HepG2 (cell line): ENCODE measurements at regions not wholly inside any gene's neighbourhood (a gene's known extent, or its start where the extent isn't known, plus 50 kb on each side); places are given as distances from the start of the nearest gene placed in this dataset.

Source experiments
- ATAC-seq: fragments of 200-7000 bp; cut with Tn5 transposase; 3 replicates; pipeline ENCODE4 v1.9.1; 2020; ENCODE audit warnings: mild to moderate bottlenecking, moderate library complexity
- BruUV-seq: library from RNA; stranded (reverse); fragments of 400-500 nt; replicated peaks from 2 replicates; lab custom pipeline; 2021; lab: Mats Ljungman, UMichigan
- CTCF ChIA-PET: fragments of 300-600 bp; formaldehyde crosslinking; extraction: SDS; loops from one replicate; lab custom pipeline; 2021; ENCODE audit warnings: low total read pairs, inconsistent platforms, low intra/inter-chr PET ratio; lab: Yijun Ruan, JAX
- POLR2A ChIA-PET: fragments of 350-600 bp; sonication (Branson Sonifier 250); formaldehyde crosslinking; loops from one replicate; lab custom pipeline; 2020; ENCODE audit warnings: antibody characterized with exemption, inconsistent platforms; lab: Yijun Ruan, JAX
- DNase-seq: peaks from one replicate; pipeline ENCODE4 v3.0.0-alpha.2; 2015; ENCODE audit warnings: low spot score
- FAIRE-seq: peaks from 3 replicates; lab custom pipeline; 2011; peaks lifted over from hg19 to GRCh38; lab: Jason Lieb, UNC
- H2AFZ ChIP-seq: one replicate; pipeline ENCODE4 v1.6.1; 2011; ENCODE audit warnings: low read length, inconsistent platforms
- H3K27ac ChIP-seq: fragments of 300-600 bp; 3 replicates; pipeline ENCODE4 v1.8.0; 2011; ENCODE audit warnings: mixed run types, mild to moderate bottlenecking, mixed read lengths, low read length, inconsistent platforms; ENCODE audit not compliant: insufficient read depth; ENCODE audit errors: extremely low read length
- H3K27me3 ChIP-seq, 2 experiments: fragments of 200-600 bp in 1 of 2; 2 replicates in 1 of 2; 3 replicates in 1 of 2; pipeline versions ENCODE4 v1.6.0 to v1.8.0; 2011; ENCODE audit warnings: low read length in 2 of 2, mild to moderate bottlenecking in 2 of 2, moderate library complexity in 2 of 2, inconsistent platforms in 1 of 2; ENCODE audit not compliant: insufficient read depth in 2 of 2, control insufficient read depth in 1 of 2
- H3K36me3 ChIP-seq, 2 experiments: fragments of 200-600 bp in 1 of 2; replicated peaks in 1 of 2; 2 replicates in 1 of 2; 3 replicates in 1 of 2; pipeline versions ENCODE4 v1.5.1 to v1.8.0; 2011; ENCODE audit warnings: low read length in 2 of 2, inconsistent platforms in 1 of 2; ENCODE audit not compliant: insufficient read depth in 2 of 2, control insufficient read depth in 1 of 2
- H3K4me1 ChIP-seq: 2 replicates; pipeline ENCODE4 v1.5.1; 2012; ENCODE audit warnings: low read length, inconsistent platforms; ENCODE audit not compliant: insufficient read depth
- H3K4me2 ChIP-seq: 2 replicates; pipeline ENCODE4 v1.6.0; 2011; ENCODE audit warnings: low read depth, low read length, inconsistent platforms
- H3K4me3 ChIP-seq, 3 experiments: fragments of 200-600 bp in 1 of 3; sonication (generic), shearing (Covaris generic) in 1 of 3; replicated peaks in 1 of 3; 2 replicates each; pipeline ENCODE4 v1.5.1; 2011 to 2016; ENCODE audit warnings: low read length in 3 of 3, inconsistent platforms in 2 of 3, low read depth in 2 of 3, mild to moderate bottlenecking in 2 of 3, control low read depth in 1 of 3, mixed read lengths in 1 of 3; ENCODE audit not compliant: insufficient read depth in 1 of 3
- H3K79me2 ChIP-seq: one replicate; pipeline ENCODE4 v1.6.1; 2011; ENCODE audit warnings: low read length, inconsistent platforms; ENCODE audit not compliant: insufficient read depth
- H3K9ac ChIP-seq: 2 replicates; pipeline ENCODE4 v1.6.0; 2011; ENCODE audit warnings: mild to moderate bottlenecking, low read depth, low read length, inconsistent platforms; ENCODE audit not compliant: insufficient read depth
- H3K9me3 ChIP-seq: 2 replicates; pipeline ENCODE4 v1.5.1; 2012; ENCODE audit warnings: mild to moderate bottlenecking, low read length
- H4K20me1 ChIP-seq: 2 replicates; pipeline ENCODE4 v1.6.0; 2011; ENCODE audit warnings: inconsistent platforms, mild to moderate bottlenecking, low read length, moderate library complexity; ENCODE audit not compliant: insufficient read depth
- GATA4 ChIP-seq: sonication (generic); IDR thresholded peaks from 2 replicates; pipeline ENCODE4 v1.6.1; 2016; ENCODE audit warnings: antibody characterized with exemption, low read depth, borderline replicate concordance
- IRX3 ChIP-seq: sonication (generic); formaldehyde crosslinking; IDR thresholded peaks from 2 replicates; pipeline ENCODE4 v1.8.1; 2023; ENCODE audit warnings: mild to moderate bottlenecking, low read depth, missing genetic modification reagents, borderline replicate concordance
- RXRB ChIP-seq: IDR thresholded peaks from 2 replicates; pipeline ENCODE4 v1.6.1; 2016; ENCODE audit warnings: borderline replicate concordance, missing genetic modification reagents, missing compliant biosample characterization
- ZNF550 ChIP-seq: sonication (generic); formaldehyde crosslinking; IDR thresholded peaks from 2 replicates; pipeline ENCODE4 v1.4.0; 2020; ENCODE audit warnings: mild to moderate bottlenecking, missing genetic modification reagents, borderline replicate concordance
- WGBS: methylation state at CpG from one replicate; pipeline ENCODE4 v1.1.6; 2017; ENCODE audit warnings: low lambda C conversion rate; 5-methylcytosine and 5-hydroxymethylcytosine counted together
- in situ Hi-C: cut with HindIII; loops from 2 replicates; pipeline ENCODE4 v1.10.0; 2017; ENCODE audit warnings: low pct_unique_long_range_greater_than_20kb; ENCODE audit not compliant: extremely low pct_ligation_motif_present
- intact Hi-C: fragments of 100-400 bp; cut with micrococcal nuclease; formaldehyde crosslinking; loops from one replicate; pipeline ENCODE4 v1.10.0; 2022; ENCODE audit not compliant: unreplicated experiment
- TF ChIP-seq, protein P1 (sequence below): sonication (generic); formaldehyde crosslinking; IDR thresholded peaks from 2 replicates; pipeline ENCODE4 v1.8.0; 2022; ENCODE audit warnings: mild to moderate bottlenecking, missing genetic modification reagents, moderate library complexity
- TF ChIP-seq, protein P2 (sequence below): IDR thresholded peaks from 2 replicates; pipeline ENCODE4 v1.6.1; 2016; ENCODE audit warnings: low read depth, borderline replicate concordance
- TF ChIP-seq, protein P3 (sequence below): IDR thresholded peaks from 2 replicates; pipeline ENCODE4 v1.6.1; 2016; ENCODE audit warnings: low read depth, control low read depth

DNA sequence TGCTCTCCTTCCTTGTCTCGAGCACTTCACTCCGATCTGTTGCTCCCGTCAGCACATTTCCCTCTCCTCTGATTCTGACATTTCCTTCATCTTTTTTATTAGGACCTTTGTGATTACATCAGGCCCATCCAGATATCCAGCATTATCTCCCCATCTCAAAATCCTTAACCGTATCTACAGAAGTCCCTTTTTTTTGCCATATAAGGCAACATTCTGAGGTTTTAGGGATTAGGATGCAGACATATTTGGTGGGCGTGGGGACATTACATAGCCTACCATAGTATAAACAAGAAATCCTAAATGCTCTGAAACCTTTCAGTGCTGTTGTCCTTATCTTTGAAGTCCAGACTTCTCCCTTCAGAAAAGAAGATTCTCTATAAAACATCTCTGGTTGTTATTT, 505.0 kb upstream of the PITX2 start (continued):
- TF ChIP-seq, protein P1, sequence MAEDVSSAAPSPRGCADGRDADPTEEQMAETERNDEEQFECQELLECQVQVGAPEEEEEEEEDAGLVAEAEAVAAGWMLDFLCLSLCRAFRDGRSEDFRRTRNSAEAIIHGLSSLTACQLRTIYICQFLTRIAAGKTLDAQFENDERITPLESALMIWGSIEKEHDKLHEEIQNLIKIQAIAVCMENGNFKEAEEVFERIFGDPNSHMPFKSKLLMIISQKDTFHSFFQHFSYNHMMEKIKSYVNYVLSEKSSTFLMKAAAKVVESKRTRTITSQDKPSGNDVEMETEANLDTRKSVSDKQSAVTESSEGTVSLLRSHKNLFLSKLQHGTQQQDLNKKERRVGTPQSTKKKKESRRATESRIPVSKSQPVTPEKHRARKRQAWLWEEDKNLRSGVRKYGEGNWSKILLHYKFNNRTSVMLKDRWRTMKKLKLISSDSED (CRISPR knock-in tag), result no peak
- TF ChIP-seq GATA4 (no peak), IRX3 (CRISPR knock-in tag) (no peak)
- TF ChIP-seq, protein P2, sequence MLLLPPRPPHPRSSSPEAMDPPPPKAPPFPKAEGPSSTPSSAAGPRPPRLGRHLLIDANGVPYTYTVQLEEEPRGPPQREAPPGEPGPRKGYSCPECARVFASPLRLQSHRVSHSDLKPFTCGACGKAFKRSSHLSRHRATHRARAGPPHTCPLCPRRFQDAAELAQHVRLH, result no peak
- TF ChIP-seq, protein P3, sequence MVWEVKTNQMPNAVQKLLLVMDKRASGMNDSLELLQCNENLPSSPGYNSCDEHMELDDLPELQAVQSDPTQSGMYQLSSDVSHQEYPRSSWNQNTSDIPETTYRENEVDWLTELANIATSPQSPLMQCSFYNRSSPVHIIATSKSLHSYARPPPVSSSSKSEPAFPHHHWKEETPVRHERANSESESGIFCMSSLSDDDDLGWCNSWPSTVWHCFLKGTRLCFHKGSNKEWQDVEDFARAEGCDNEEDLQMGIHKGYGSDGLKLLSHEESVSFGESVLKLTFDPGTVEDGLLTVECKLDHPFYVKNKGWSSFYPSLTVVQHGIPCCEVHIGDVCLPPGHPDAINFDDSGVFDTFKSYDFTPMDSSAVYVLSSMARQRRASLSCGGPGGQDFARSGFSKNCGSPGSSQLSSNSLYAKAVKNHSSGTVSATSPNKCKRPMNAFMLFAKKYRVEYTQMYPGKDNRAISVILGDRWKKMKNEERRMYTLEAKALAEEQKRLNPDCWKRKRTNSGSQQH, result no peak
- TF ChIP-seq, all 625 proteins: peak for 0

DNA sequence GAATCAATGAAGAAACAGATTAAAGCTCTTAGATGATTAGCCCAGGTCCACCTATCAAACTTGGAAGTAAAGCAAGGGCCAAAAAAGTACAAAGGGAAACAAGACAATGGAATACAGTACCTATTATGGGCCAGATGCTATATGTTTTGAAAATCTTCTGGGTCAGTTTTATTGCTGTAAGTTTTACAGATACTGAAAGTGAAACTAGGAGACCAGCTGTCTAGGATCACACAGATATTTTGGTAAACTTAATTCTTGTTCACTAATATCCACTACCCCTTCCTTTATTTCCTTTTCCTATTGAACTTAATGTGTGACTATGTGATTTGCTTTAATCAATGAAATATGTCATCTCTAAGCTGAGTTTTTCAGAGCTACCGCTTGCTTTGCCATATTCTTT, 505.4 kb upstream of the PITX2 start:
- POLR2A ChIA-PET, result no interaction called here
- no peaks in the 10 kb centered on the region for H3K36me3 ChIP-seq
- CTCF ChIA-PET, result no interaction called here
- 4% methylated on average over 1 of the region's 1 CpG for WGBS
- BruUV-seq, result no TSS peak
- no peak for TF ChIP-seq ZNF550 (CRISPR knock-in tag)
- TF ChIP-seq RXRB, result no peak
- TF ChIP-seq, all 625 proteins: peak for 0
- no peak overlapping the region for H3K9ac ChIP-seq
- FAIRE-seq (no peak), DNase-seq (no peak), ATAC-seq (no peak)
- no peaks in the 10 kb centered on the region for H3K9me3 ChIP-seq
- peak overlapping the region; percentile 0 for H2AFZ ChIP-seq
- H3K4me1 ChIP-seq, result no peaks in the 10 kb centered on the region
- no peak overlapping the region for H3K4me2 ChIP-seq
- no peaks in the 10 kb centered on the region for H3K79me2 ChIP-seq
- no peak overlapping the region for H3K4me3 ChIP-seq
- no peaks in the 10 kb centered on the region for H4K20me1 ChIP-seq
- no peaks in the 10 kb centered on the region for H3K27me3 ChIP-seq
- intact Hi-C loops, result no loop called here
- H3K27ac ChIP-seq, result no peak overlapping the region
- in situ Hi-C loops, result no loop called here
